ENCODE measurements at regions not wholly inside any gene's neighbourhood (a gene's known extent, or its start where the extent isn't known, plus 50 kb on each side); places are given as distances from the start of the nearest gene placed in this dataset.

- H3K4me3 ChIP-seq: no peak overlapping the region
- no peak for DNase-seq (ENCODE audit: low spot score in 2 of 2)
- intact Hi-C loops (cut with DNase I): no loop called here
- H3K4me1 ChIP-seq: no peaks in the 10 kb centered on the region
- H3K36me3 ChIP-seq: no peaks in the 10 kb centered on the region
- no peaks in the 10 kb centered on the region for H3K27me3 ChIP-seq
- H3K9me3 ChIP-seq: no peaks in the 10 kb centered on the region
- no peak for TF ChIP-seq CTCF (IDR thresholded peaks at IDR 0.05)
- H3K27ac ChIP-seq: no peak overlapping the region
Observed at GRCh38 chr11:119518746-119519730, 96.1 kb upstream of the THY1 start.

- Histone ChIP-seq H3K27me3 (no peaks in the 10 kb centered on the region), H3K36me3 (no peaks in the 10 kb centered on the region), H3K9me3 (no peaks in the 10 kb centered on the region), H3K4me1 (no peaks in the 10 kb centered on the region), H3K4me3 (no peak overlapping the region), H3K27ac (no peak overlapping the region)
- intact Hi-C loops (cut with DNase I): no loop called here
- no peak for TF ChIP-seq CTCF (IDR thresholded peaks at IDR 0.05)
- no peak for DNase-seq (ENCODE audit: low spot score in 2 of 2)
Observed at GRCh38 chr11:119515771-119516400, 92.9 kb upstream of the THY1 start.

GRCh38 chr11:119513806-119514170, 90.8 kb upstream of the THY1 start:
- Histone ChIP-seq H3K36me3 (no peaks in the 10 kb centered on the region), H3K9me3 (no peaks in the 10 kb centered on the region), H3K27me3 (no peaks in the 10 kb centered on the region), H3K4me3 (no peak overlapping the region), H3K4me1 (no peaks in the 10 kb centered on the region), H3K27ac (no peak overlapping the region)
- no peak for TF ChIP-seq CTCF (IDR thresholded peaks at IDR 0.05)
- DNase-seq (ENCODE audit: low spot score in 2 of 2): no peak
- intact Hi-C loops (cut with DNase I): no loop called here

- no peak overlapping the region for H3K4me3 ChIP-seq
- H3K36me3 ChIP-seq: no peaks in the 10 kb centered on the region
- H3K4me1 ChIP-seq: no peaks in the 10 kb centered on the region
- H3K27me3 ChIP-seq: no peaks in the 10 kb centered on the region
- intact Hi-C loops (cut with DNase I): no loop called here
- no peaks in the 10 kb centered on the region for H3K9me3 ChIP-seq
- DNase-seq (ENCODE audit: low spot score in 2 of 2): no peak
- no peak for TF ChIP-seq CTCF (IDR thresholded peaks at IDR 0.05)
- H3K27ac ChIP-seq: no peak overlapping the region
Observed at GRCh38 chr11:119513131-119513805, 90.3 kb upstream of the THY1 start.

GRCh38 chr11:119512369-119512768, 89.4 kb upstream of the THY1 start:
- Histone ChIP-seq H3K36me3 (no peaks in the 10 kb centered on the region), H3K4me1 (no peaks in the 10 kb centered on the region), H3K4me3 (no peak overlapping the region), H3K27ac (no peak overlapping the region), H3K27me3 (no peaks in the 10 kb centered on the region), H3K9me3 (no peaks in the 10 kb centered on the region)
- intact Hi-C loops (cut with DNase I): no loop called here
- no peak for DNase-seq (ENCODE audit: low spot score in 2 of 2)
- TF ChIP-seq CTCF (IDR thresholded peaks at IDR 0.05): no peak

Data from ascending aorta (tissue), 2 donors.